ENCODE measurements at regions not wholly inside any gene's neighbourhood (a gene's known extent, or its start where the extent isn't known, plus 50 kb on each side); places are given as distances from the start of the nearest gene placed in this dataset.

GRCh38 chr5:25963251-25964008 lies 1075.0 kb downstream of the CDH9 start:
- ChIA-PET CTCF (no interaction called here), POLR2A (no interaction called here)
- DNase-seq (ENCODE audit: low read depth, low spot score) = no peak
- no peak for TF ChIP-seq CTCF (IDR thresholded peaks at IDR 0.05; ENCODE audit: insufficient read depth, low read length, missing control alignments)
- no peak overlapping the region for H3K4me3 ChIP-seq (ENCODE audit: low read depth, low read length)

GRCh38 chr5:25955337-25955736 lies 1083.0 kb downstream of the CDH9 start:
- POLR2A ChIA-PET = no interaction called here
- CTCF ChIA-PET = no interaction called here
- DNase-seq (ENCODE audit: low read depth, low spot score) = no peak
- no peak for TF ChIP-seq CTCF (IDR thresholded peaks at IDR 0.05; ENCODE audit: insufficient read depth, low read length, missing control alignments)
- H3K4me3 ChIP-seq (ENCODE audit: low read depth, low read length) = no peak overlapping the region

- ChIA-PET POLR2A (no interaction called here), CTCF (no interaction called here)
- no peak for DNase-seq (ENCODE audit: low read depth, low spot score)
- TF ChIP-seq CTCF (IDR thresholded peaks at IDR 0.05; ENCODE audit: insufficient read depth, low read length, missing control alignments) = no peak
- no peak overlapping the region for H3K4me3 ChIP-seq (ENCODE audit: low read depth, low read length)
Measured at GRCh38 chr5:25950681-25951080, 1087.7 kb downstream of the CDH9 start.

- CTCF ChIA-PET = no interaction called here
- POLR2A ChIA-PET = no interaction called here
- no peak for DNase-seq (ENCODE audit: low read depth, low spot score)
- no peak overlapping the region for H3K4me3 ChIP-seq (ENCODE audit: low read depth, low read length)
- no peak for TF ChIP-seq CTCF (IDR thresholded peaks at IDR 0.05; ENCODE audit: insufficient read depth, low read length, missing control alignments)
Measured at GRCh38 chr5:25948278-25948677, 1090.1 kb downstream of the CDH9 start.

GRCh38 chr5:25944786-25945185 lies 1093.6 kb downstream of the CDH9 start:
- ChIA-PET POLR2A (no interaction called here), CTCF (no interaction called here)
- DNase-seq (ENCODE audit: low read depth, low spot score) = no peak
- TF ChIP-seq CTCF (IDR thresholded peaks at IDR 0.05; ENCODE audit: insufficient read depth, low read length, missing control alignments) = no peak
- no peak overlapping the region for H3K4me3 ChIP-seq (ENCODE audit: low read depth, low read length)

GRCh38 chr5:25909163-25909562 lies 1129.2 kb downstream of the CDH9 start:
- TF ChIP-seq CTCF (IDR thresholded peaks at IDR 0.05; ENCODE audit: insufficient read depth, low read length, missing control alignments) = no peak
- DNase-seq (ENCODE audit: low read depth, low spot score) = no peak
- no peak overlapping the region for H3K4me3 ChIP-seq (ENCODE audit: low read depth, low read length)
- ChIA-PET POLR2A (no interaction called here), CTCF (no interaction called here)

Measured in AG04449 (cell line).